Motor neuron (in vitro differentiated cells): ENCODE measurements at regions not wholly inside any gene's neighbourhood (a gene's known extent, or its start where the extent isn't known, plus 50 kb on each side); places are given as distances from the start of the nearest gene placed in this dataset.

Experiments
- ATAC-seq, 8 experiments: fragments of 200-7000 bp; cut with Tn5 transposase; replicated peaks in 6 of 8; 2 replicates each; pipeline ENCODE4 v1.8.0; 2021; ENCODE audit warnings: mild to moderate bottlenecking in 8 of 8, moderate library complexity in 8 of 8
- H3K27ac ChIP-seq, 2 donors: fragments of 250-450 bp; sonication (Bioruptor Pico); 2 replicates each; pipeline ENCODE4 v1.9.0; 2021; ENCODE audit warnings: antibody characterized with exemption in 2 of 2, mild to moderate bottlenecking in 2 of 2, moderate library complexity in 1 of 2
- H3K4me1 ChIP-seq, 2 donors: fragments of 250-450 bp; sonication (Bioruptor Pico); replicated peaks in 1 of 2; 2 replicates each; pipeline ENCODE4 v1.6.1; 2021; ENCODE audit warnings: antibody characterized with exemption in 2 of 2, mild to moderate bottlenecking in 2 of 2, moderate library complexity in 1 of 2
- H3K4me3 ChIP-seq, 5 donors: fragments of 250-450 bp; sonication (Bioruptor Pico); 2 replicates each; pipeline ENCODE4 v1.9.0; 2021; ENCODE audit warnings: antibody characterized with exemption in 5 of 5, mild to moderate bottlenecking in 5 of 5, moderate library complexity in 4 of 5
- WGBS, 10 experiments: fragments of 450-650 bp; shearing (Covaris generic); methylation state at CpG; one replicate each; pipeline ENCODE4 v1.0.0; 2022; 5-methylcytosine and 5-hydroxymethylcytosine counted together
- in situ Hi-C, 9 experiments: fragments of 400-800 bp; cut with MboI; loops; one replicate each; pipeline ENCODE4 v1.15.0; 2021; ENCODE audit warnings: low sequenced_read_pairs in 9 of 9, low pct_unique_long_range_greater_than_20kb in 2 of 9; ENCODE audit not compliant: unreplicated experiment in 9 of 9

DNA sequence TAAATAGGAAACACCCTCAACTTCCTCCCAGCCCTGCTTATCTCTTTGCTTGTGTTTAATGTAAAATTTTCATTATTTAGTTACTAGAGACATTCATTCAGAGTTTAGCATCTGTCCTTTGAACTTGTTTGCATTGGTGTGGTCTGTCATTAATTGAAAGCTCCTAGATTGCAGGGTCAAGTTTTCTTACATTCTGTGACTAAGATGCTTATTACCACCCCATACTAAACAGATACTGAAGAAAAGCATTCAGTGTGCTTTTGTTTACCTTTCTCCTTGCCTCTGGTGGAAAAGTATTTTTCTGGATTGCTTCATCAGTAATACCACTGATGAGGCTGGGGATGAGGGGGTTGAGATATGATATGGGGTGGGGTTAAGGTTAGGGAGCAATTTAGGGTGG lies 199.0 kb downstream of the SAMD5 start:
- H3K27ac ChIP-seq, result no peak overlapping the region
- H3K4me1 ChIP-seq, result no peaks in the 10 kb centered on the region
- in situ Hi-C loops, result no loop called here
- H3K4me3 ChIP-seq, result no peak overlapping the region
- ATAC-seq, result peak in 2 of 8 experiments; percentile 11 to 37

- H3K4me1 ChIP-seq, result no peaks in the 10 kb centered on the region
- in situ Hi-C loops, result no loop called here
- WGBS, 10 experiments, result 80 to 100% (median 94%) methylated on average over 2 to 3 of the region's 3 CpGs; no CpG with 5 or more reads in 6 of the 10 experiments
Measured at GRCh38 chr6:147708170-147708569, 199.7 kb downstream of the SAMD5 start.

DNA sequence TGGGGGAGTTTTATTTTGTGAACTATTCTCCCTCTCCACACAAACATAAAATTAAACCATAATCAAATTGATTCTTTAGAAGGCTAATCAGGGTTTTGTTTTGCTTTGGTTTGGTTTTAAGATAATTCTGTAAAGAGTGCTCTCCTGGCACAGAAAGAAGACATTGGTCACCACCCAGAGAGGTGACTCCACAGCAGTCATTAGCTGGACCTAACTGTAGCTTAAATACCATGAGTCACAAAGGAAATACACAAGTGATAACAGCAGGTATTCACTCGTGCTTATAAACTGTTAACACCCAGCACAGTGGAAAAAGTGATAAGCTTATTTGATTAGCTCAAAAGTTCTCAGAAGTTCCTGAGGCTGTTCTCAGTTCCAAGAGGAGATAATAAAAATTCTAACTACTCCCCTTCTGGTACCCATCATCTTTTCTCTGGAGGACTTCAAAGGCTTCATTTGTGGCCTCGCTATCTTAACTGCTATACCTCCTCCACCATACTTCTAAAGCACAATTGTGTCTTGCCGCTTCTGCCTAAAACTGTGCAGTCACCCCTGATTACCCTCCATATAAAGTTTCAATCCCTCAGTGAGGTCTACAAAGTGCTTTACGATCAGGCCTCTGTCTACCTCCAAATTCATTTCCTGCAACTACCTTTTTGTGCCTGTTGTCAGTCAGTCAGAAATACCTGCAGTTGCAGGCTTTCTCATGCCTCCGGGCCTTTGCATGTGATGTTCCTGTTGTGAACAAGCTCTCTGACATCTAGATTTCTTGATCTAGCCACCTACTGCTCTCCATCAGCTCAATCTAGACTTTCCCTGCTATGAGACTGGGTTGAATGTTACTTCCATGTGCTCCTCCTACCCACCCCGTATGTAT lies 201.1 kb downstream of the SAMD5 start:
- WGBS, 10 experiments, result 30 to 95% (median 80%) methylated on average over 1 to 6 of the region's 6 CpGs; no CpG with 5 or more reads in 1 of the 10 experiments
- Histone ChIP-seq H3K4me1 (no peaks in the 10 kb centered on the region), H3K27ac (no peak overlapping the region), H3K4me3 (no peak overlapping the region)
- ATAC-seq, result no peak
- in situ Hi-C loops, result no loop called here

More at GRCh38 chr6:147708170-147708569, 199.7 kb downstream of the SAMD5 start:
- no peak for ATAC-seq
- Histone ChIP-seq H3K4me3 (no peak overlapping the region), H3K27ac (no peak overlapping the region)

- H3K27ac ChIP-seq, result no peak overlapping the region
- 35 to 93% (median 71%) methylated on average over 2 of the region's 2 CpGs; no CpG with 5 or more reads in 5 of the 10 experiments for WGBS, 10 experiments
- no peak overlapping the region for H3K4me3 ChIP-seq
- no peaks in the 10 kb centered on the region for H3K4me1 ChIP-seq
- no peak for ATAC-seq
- in situ Hi-C loops, result no loop called here
Measured at GRCh38 chr6:147710890-147711289, 202.4 kb downstream of the SAMD5 start.

DNA sequence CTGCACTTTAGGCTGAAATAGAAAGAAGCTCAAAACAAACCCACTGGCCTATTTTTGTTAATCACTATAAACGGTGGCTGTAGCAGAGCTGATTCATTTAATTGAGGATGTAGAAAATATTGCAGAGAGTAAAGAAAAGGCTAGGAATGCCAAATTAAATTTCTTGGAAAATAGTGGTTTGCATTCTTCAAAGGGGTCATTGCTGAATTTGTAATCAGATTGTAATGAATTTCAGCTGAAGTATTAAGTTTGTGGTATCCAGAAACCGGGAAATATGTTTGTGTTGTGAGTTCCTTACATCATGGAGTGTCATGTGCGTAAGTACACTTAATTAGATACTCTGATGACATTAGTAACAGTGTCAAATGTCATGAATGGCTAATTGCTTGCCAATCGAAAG lies 203.0 kb downstream of the SAMD5 start:
- 20 to 89% (median 61%) methylated on average over 1 to 4 of the region's 4 CpGs for WGBS, 10 experiments
- in situ Hi-C loops, result no loop called here
- no peaks in the 10 kb centered on the region for H3K4me1 ChIP-seq
- H3K27ac ChIP-seq, result no peak overlapping the region
- ATAC-seq, result no peak
- no peak overlapping the region for H3K4me3 ChIP-seq

DNA sequence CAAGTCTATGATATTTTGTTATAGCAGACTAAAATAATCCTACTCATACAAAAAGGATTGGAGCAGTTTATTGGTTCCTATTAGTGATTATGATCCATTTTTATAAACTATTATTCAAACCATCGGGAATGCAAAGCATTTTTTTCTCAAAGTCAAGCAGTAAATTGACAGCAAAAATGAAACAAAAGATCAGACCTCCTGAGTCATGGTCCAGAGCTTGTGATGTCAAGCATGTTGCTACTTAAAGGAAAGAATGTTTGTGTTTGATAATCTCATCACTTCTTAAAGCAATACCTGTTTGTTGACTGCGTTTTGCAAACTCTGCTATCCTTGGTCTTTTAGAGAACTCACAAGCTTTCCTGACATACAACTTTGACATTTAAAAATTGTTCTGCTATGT lies 204.4 kb downstream of the SAMD5 start:
- no peak for ATAC-seq
- 31 to 100% (median 91%) methylated on average over 1 to 2 of the region's 2 CpGs; no CpG with 5 or more reads in 1 of the 10 experiments for WGBS, 10 experiments
- H3K4me3 ChIP-seq, result no peak overlapping the region
- in situ Hi-C loops, result no loop called here
- H3K4me1 ChIP-seq, result no peaks in the 10 kb centered on the region
- no peak overlapping the region for H3K27ac ChIP-seq

- WGBS, 10 experiments, result 14 to 100% (median 80%) methylated on average over 1 to 3 of the region's 5 CpGs; no CpG with 5 or more reads in 3 of the 10 experiments
- ATAC-seq, result no peak
- Histone ChIP-seq H3K27ac (no peak overlapping the region), H3K4me3 (no peak overlapping the region), H3K4me1 (peaks cover 0 to 3% of the 10 kb centered on the region in 2 donors)
- in situ Hi-C loops, result no loop called here
Measured at GRCh38 chr6:147715035-147715434, 206.5 kb downstream of the SAMD5 start.

DNA sequence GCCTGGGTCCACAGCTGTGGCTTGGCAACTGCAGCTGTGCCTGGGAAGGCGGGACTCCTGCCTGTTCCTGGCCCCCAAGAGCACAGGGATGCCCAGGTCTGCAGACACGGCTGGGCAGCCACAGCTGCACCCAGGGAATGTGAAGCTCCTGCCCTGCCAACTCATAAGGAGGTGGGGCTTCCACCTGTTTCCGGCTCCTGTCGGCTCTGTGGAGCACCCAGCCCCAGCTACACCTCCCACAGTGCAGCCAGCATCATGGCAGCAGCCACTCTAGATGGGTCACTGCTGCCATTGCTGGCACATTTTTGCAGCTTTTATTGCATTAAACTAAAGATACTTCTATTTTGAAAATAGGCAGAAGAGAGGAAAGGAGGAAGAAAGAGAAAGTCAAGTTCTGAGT lies 207.9 kb downstream of the SAMD5 start:
- ATAC-seq, result no peak
- 0 to 96% (median 87%) methylated on average over 1 to 4 of the region's 4 CpGs; no CpG with 5 or more reads in 5 of the 10 experiments for WGBS, 10 experiments
- in situ Hi-C loops, result no loop called here
- peaks cover 0 to 3% of the 10 kb centered on the region in 2 donors for H3K4me1 ChIP-seq
- H3K4me3 ChIP-seq, result no peak overlapping the region
- H3K27ac ChIP-seq, result no peak overlapping the region

- ATAC-seq, result no peak
- Histone ChIP-seq H3K4me3 (no peak overlapping the region), H3K27ac (no peak overlapping the region), H3K4me1 (peaks cover 0 to 3% of the 10 kb centered on the region in 2 donors)
- in situ Hi-C loops, result no loop called here
- WGBS, 10 experiments, result 0 to 96% (median 58%) methylated on average over 1 to 5 of the region's 5 CpGs; no CpG with 5 or more reads in 1 of the 10 experiments
Measured at GRCh38 chr6:147717991-147718390, 209.5 kb downstream of the SAMD5 start.

DNA sequence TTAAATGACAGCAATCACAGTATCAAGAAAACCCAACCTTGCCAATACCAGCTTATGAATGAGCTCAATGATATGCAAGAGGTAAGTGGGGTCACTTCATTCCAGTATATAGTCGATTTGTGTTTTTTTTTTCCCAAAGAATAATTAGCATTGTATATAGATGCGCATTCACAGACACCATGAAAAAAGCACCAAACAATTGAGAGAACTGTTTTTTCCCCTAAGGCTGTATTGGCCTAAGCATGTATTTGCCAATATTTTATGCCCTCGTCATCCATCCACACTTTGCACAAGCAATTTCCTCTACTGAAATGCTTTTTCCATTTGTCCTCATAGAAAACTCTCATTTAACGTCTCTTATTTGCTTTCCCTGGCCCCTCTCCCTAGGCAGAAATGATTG lies 213.7 kb downstream of the SAMD5 start:
- 4 to 86% (median 67%) methylated on average over 1 to 4 of the region's 4 CpGs; no CpG with 5 or more reads in 1 of the 10 experiments for WGBS, 10 experiments
- Histone ChIP-seq H3K27ac (no peak overlapping the region), H3K4me3 (no peak overlapping the region), H3K4me1 (peaks cover 0 to 11% of the 10 kb centered on the region in 2 donors)
- in situ Hi-C loops, result no loop called here
- ATAC-seq, result peak in 4 of 8 experiments; percentile 38 to 99 (median 96)

DNA sequence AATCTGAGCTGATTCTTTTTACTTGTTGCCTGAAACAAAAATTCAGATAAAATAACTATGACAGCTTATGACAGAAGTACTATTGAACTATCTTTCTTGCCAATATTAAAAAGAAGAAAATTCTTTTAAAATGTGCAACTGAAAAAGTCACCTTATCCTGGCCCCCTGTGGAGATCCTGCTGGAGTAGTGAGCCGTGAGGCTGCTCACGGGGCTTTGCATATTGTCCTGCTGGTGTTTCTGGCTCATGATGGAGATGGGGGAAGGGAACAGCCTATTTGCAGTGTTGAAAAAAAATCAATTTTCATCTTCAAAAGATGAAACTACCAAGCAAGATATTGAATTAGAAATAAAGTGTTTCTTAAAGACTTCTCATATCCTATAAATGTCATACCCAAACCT lies 216.0 kb downstream of the SAMD5 start:
- ATAC-seq, result no peak
- Histone ChIP-seq H3K4me1 (peaks cover 0 to 8% of the 10 kb centered on the region in 2 donors), H3K4me3 (no peak overlapping the region), H3K27ac (no peak overlapping the region)
- in situ Hi-C loops, result no loop called here
- 40 to 83% (median 74%) methylated on average over 1 to 2 of the region's 2 CpGs; no CpG with 5 or more reads in 7 of the 10 experiments for WGBS, 10 experiments

DNA sequence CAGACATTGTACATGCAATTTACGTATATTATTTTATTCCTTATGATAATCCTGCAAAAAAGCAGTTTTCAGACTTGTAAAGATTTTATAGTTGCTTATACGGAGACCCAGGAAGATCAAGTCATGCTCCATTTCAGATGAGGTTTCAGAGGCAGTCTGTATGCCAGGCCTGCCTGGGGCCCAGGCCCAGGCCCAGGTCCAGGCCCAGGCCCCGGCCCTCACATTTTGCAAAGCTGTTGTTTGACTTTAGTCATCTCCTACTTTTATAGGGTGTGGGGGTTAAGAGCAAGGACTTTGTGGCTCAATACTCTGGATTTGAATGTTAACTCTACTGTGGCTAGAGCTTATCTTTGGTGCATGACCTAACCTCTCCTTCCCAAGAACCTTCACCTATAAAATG lies 217.9 kb downstream of the SAMD5 start:
- ATAC-seq, result no peak
- peaks cover 0 to 8% of the 10 kb centered on the region in 2 donors for H3K4me1 ChIP-seq
- in situ Hi-C loops, result no loop called here
- H3K27ac ChIP-seq, result no peak overlapping the region
- no peak overlapping the region for H3K4me3 ChIP-seq
- 0 to 100% (median 84%) methylated on average over 1 to 3 of the region's 3 CpGs; no CpG with 5 or more reads in 1 of the 10 experiments for WGBS, 10 experiments

GRCh38 chr6:147728903-147729302 lies 220.4 kb downstream of the SAMD5 start:
- Histone ChIP-seq H3K4me1 (peaks cover 0 to 14% of the 10 kb centered on the region in 2 donors), H3K4me3 (no peak overlapping the region), H3K27ac (no peak overlapping the region)
- WGBS, 10 experiments, result 0 to 100% (median 69%) methylated on average over 1 to 4 of the region's 4 CpGs; no CpG with 5 or more reads in 1 of the 10 experiments
- ATAC-seq, result no peak
- in situ Hi-C loops, result no loop called here
